ENCODE measurements at regions not wholly inside any gene's neighbourhood (a gene's known extent, or its start where the extent isn't known, plus 50 kb on each side); places are given as distances from the start of the nearest gene placed in this dataset.
"Not testable (repeated sequence)": the region's sequence is repeated elsewhere in the genome, so short reads cannot be mapped to it uniquely, and the experiment has no call there.

GRCh38 chr1:30532621-30533020 is 190.8 kb downstream of the MATN1 start:
- in situ Hi-C loops (cut with HindIII; ENCODE audit: low sequenced_read_pairs): no loop called here
- no peak for DNase-seq (ENCODE audit: low read depth)
- TF ChIP-seq CTCF (IDR thresholded peaks at IDR 0.05; ENCODE audit: low read depth, low read length, missing control alignments): no peak
- H3K4me3 ChIP-seq (ENCODE audit: low read depth, low read length): no peak overlapping the region

- H3K4me3 ChIP-seq (ENCODE audit: low read depth, low read length): no peak overlapping the region
- TF ChIP-seq CTCF (IDR thresholded peaks at IDR 0.05; ENCODE audit: low read depth, low read length, missing control alignments): no peak
- in situ Hi-C loops (cut with HindIII; ENCODE audit: low sequenced_read_pairs): no loop called here
- no peak for DNase-seq (ENCODE audit: low read depth)
Observed at GRCh38 chr1:30527511-30528140, 195.8 kb downstream of the MATN1 start.

- in situ Hi-C loops (cut with HindIII; ENCODE audit: low sequenced_read_pairs): no loop called here
- no peak for TF ChIP-seq CTCF (IDR thresholded peaks at IDR 0.05; ENCODE audit: low read depth, low read length, missing control alignments)
- H3K4me3 ChIP-seq (ENCODE audit: low read depth, low read length): no peak overlapping the region
- DNase-seq (ENCODE audit: low read depth): no peak
Observed at GRCh38 chr1:30526652-30527345, 196.6 kb downstream of the MATN1 start.

GRCh38 chr1:30525971-30526651 is 197.3 kb downstream of the MATN1 start:
- in situ Hi-C loops (cut with HindIII; ENCODE audit: low sequenced_read_pairs): no loop called here
- DNase-seq (ENCODE audit: low read depth): peak; percentile 56

GRCh38 chr1:30525631-30525970 is 197.8 kb downstream of the MATN1 start:
- in situ Hi-C loops (cut with HindIII; ENCODE audit: low sequenced_read_pairs): no loop called here
- TF ChIP-seq CTCF (IDR thresholded peaks at IDR 0.05; ENCODE audit: low read depth, low read length, missing control alignments): no peak
- H3K4me3 ChIP-seq (ENCODE audit: low read depth, low read length): no peak overlapping the region
- no peak for DNase-seq (ENCODE audit: low read depth)

More at GRCh38 chr1:30525971-30526651, 197.3 kb downstream of the MATN1 start:
- H3K4me3 ChIP-seq (ENCODE audit: low read depth, low read length): no peak overlapping the region
- TF ChIP-seq CTCF (IDR thresholded peaks at IDR 0.05; ENCODE audit: low read depth, low read length, missing control alignments): no peak

- in situ Hi-C loops (cut with HindIII; ENCODE audit: low sequenced_read_pairs): no loop called here
- TF ChIP-seq CTCF (IDR thresholded peaks at IDR 0.05; ENCODE audit: low read depth, low read length, missing control alignments): no peak
- DNase-seq (ENCODE audit: low read depth): no peak
Observed at GRCh38 chr1:30524840-30525617, 198.4 kb downstream of the MATN1 start.

GRCh38 chr1:30524025-30524555 is 199.3 kb downstream of the MATN1 start:
- in situ Hi-C loops (cut with HindIII; ENCODE audit: low sequenced_read_pairs); DNase-seq (ENCODE audit: low read depth); H3K4me3 ChIP-seq (ENCODE audit: low read depth, low read length): not testable (repeated sequence)

More at GRCh38 chr1:30524840-30525617, 198.4 kb downstream of the MATN1 start:
- no peak overlapping the region for H3K4me3 ChIP-seq (ENCODE audit: low read depth, low read length)
